Fibroblast of the aortic adventitia (primary cell): ENCODE measurements at regions not wholly inside any gene's neighbourhood (a gene's known extent, or its start where the extent isn't known, plus 50 kb on each side); places are given as distances from the start of the nearest gene placed in this dataset.

Experiments used
- DNase-seq: peaks from one replicate; pipeline ENCODE4 v3.0.0-alpha.2; 2010; ENCODE audit warnings: low read depth
- H3K4me3 ChIP-seq: 2 replicates; pipeline ENCODE4 v1.5.1; 2011; ENCODE audit warnings: low read depth, mild to moderate bottlenecking, control low read depth, low read length, moderate library complexity
- TF ChIP-seq, protein P1 (sequence below): IDR thresholded peaks from 2 replicates; pipeline ENCODE4 v1.5.1; 2011; ENCODE audit warnings: mild to moderate bottlenecking, low read length, control low read depth, inconsistent platforms; ENCODE audit not compliant: insufficient read depth

DNA sequence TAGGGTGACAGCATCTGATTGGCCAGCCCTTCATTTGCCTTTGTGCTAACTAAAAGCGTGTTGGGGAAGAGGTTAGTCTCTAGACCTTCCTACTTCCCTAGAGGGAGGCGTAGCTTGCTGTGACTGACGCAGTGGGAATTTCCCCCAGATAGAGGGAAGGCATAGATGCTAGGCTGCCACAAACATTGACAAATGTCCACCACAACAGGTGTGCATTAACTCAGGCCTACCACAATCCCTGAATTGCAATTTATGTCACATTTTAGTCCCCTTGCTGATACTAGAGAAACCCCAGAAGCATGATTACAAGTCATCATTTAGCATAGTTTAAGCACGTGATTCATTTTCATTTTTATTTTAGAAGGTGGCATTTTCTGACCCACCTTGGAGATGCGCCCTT, 76.3 kb upstream of the WSB1 start:
- TF ChIP-seq, protein P1, sequence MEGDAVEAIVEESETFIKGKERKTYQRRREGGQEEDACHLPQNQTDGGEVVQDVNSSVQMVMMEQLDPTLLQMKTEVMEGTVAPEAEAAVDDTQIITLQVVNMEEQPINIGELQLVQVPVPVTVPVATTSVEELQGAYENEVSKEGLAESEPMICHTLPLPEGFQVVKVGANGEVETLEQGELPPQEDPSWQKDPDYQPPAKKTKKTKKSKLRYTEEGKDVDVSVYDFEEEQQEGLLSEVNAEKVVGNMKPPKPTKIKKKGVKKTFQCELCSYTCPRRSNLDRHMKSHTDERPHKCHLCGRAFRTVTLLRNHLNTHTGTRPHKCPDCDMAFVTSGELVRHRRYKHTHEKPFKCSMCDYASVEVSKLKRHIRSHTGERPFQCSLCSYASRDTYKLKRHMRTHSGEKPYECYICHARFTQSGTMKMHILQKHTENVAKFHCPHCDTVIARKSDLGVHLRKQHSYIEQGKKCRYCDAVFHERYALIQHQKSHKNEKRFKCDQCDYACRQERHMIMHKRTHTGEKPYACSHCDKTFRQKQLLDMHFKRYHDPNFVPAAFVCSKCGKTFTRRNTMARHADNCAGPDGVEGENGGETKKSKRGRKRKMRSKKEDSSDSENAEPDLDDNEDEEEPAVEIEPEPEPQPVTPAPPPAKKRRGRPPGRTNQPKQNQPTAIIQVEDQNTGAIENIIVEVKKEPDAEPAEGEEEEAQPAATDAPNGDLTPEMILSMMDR = no peak
- DNase-seq = no peak
- no peak overlapping the region for H3K4me3 ChIP-seq

DNA sequence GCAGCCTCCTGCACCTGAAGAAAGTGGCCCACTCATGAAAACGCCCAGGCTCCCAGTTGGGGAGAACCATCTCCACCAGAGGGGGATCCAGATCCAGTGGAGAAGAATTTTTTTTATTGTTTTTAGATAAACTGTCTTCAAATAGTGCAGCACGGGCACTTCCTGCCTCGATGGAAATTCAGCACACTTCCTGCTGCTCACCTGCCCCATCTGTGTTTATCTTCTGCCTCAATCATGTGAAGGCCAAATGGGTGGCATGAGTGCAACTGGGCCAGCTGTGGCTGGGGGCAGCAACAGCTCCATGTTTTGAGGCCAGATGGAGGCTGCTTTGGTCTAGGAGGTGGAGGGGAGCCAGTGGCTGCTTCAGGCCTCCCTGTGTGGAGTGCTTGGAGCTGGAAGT, 75.9 kb upstream of the WSB1 start:
- DNase-seq = no peak
- TF ChIP-seq, protein P1 = no peak
- H3K4me3 ChIP-seq = no peak overlapping the region

DNA sequence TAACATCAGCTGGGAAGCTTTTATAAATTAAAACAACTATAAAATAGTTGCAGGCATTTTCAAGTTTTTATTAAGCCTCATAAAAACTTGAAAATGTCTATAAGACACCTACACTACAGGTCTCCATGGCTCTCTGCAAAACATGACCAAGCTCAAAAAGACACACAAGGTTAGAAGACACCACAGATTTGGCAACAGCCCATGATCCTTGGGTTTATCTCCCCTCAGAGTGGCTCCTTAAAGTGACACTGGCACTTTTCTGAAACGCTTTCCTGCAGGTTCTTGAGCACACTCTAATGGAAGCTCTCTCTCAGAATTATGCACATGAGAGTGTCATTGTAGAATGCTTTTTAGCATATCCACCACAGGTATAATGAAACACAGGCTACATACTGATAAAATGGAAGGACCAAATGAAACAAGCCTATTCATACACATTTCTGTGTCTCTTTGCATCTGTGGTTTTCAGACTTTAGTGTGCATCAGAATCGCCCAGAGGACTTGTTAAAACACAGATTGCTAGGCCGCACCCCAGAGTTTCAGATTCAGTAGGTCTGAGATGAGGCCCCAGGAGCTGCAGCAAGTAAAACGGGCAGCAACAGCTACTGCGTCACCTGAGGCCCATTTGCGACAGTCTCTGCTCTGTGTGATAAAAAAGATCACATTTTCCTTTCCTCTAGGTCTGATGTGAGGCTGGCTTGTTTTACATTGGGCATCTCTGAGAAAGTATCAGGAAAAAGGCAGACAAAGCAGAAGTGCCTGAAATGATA, 75.0 kb upstream of the WSB1 start:
- TF ChIP-seq, protein P1 = no peak
- no peak for DNase-seq
- H3K4me3 ChIP-seq = no peak overlapping the region

DNA sequence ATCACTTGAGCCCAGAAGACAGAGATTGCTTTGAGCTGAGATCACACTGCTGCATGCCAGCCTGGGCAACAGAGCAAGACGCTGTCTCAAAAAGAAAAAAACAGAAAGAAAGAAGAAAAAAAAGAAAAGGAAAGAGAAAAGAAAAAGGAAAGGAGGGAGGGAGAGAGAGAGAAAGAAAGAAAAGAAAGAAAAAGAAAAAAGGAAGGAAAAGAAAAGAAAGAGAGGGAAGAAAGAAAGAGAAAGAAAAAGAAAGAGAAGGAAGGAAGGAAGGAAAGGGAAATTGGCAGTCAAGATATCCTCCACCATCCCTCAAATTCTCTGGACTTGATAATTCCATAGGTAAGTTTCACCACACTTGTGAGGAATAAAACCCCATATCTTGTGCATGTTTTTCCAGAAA, 71.4 kb upstream of the WSB1 start:
- TF ChIP-seq, protein P1 = no peak
- DNase-seq = no peak
- H3K4me3 ChIP-seq = no peak overlapping the region

DNA sequence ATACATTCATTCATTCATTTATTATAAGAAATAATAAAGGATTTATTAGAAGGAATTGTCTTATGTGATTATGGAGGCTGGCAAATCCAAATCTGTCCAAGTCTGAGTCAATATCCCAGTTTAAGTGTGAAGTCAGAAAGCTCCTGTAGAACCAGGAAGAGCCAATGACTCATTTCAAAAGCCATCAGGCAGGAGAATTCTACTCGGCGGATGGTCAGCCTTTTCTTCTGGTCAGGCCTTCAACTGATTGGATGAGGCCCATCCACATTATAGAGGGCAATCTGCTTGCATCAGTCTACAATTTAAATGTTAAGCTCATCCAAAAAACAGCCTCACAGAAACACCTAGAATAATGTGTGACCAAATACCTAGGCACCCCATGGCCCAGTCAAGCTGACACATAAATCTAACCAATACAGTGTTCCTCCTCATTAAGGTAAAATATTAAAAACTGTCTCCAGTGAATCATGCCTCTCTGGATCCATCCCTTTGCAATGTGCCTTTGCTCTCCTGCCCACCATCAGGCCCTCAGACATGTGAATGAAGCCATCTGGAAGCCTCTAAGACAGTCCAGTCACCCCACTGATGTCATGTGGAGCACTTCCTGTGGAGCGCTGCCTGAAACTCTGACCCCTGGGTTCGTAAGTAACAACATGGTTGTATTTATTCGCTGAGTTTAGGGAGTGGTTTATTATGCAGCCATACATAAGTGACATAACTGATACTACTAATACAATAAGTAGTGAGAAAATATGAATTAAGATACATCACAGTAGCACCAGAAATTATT, 69.2 kb upstream of the WSB1 start:
- DNase-seq = no peak
- no peak overlapping the region for H3K4me3 ChIP-seq
- TF ChIP-seq, protein P1 = no peak

DNA sequence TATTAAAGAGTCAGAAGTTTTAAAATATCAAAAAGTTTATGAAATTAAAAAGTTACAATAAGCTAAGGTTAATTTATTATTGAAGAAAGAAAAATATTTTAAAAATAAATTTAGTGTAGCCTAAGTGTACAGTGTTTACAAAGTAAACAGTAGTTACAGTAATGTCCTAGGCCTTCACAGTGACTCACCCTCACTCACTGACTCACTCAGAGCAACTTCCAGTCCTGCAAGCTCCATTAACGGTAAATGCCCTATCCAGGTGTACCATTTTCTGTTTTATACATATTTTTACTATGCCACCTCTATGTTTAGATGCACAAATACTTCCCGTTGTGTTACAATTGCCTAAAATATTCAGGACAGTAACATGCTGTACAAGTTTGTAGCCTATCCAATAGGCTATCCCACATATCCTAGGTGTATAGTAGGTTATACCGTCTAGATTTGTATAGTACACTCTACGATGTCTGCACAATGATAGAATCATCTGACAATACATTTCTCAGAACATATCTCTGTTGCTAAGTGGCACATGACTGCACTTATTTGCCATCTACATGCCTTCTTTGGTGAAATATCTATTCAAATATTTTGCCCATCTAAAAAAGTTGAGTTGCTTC, 67.2 kb upstream of the WSB1 start:
- TF ChIP-seq, protein P1 = no peak
- DNase-seq = peak; percentile 26
- H3K4me3 ChIP-seq = no peak overlapping the region
